GM21723 (cell line): ENCODE measurements at regions not wholly inside any gene's neighbourhood (a gene's known extent, or its start where the extent isn't known, plus 50 kb on each side); places are given as distances from the start of the nearest gene placed in this dataset.

Source experiments
- ATAC-seq: cut with Tn5 transposase; IDR thresholded peaks from one replicate; pipeline ENCODE4 v1.9.1; 2021; ENCODE audit warnings: mild to moderate bottlenecking, moderate library complexity; ENCODE audit not compliant: unreplicated experiment

- ATAC-seq: no peak
Measured at GRCh38 chr20:19923762-19924161, 93.4 kb upstream of the NAA20 start.

- no peak for ATAC-seq
Measured at GRCh38 chr20:19924255-19924654, 92.9 kb upstream of the NAA20 start.

GRCh38 chr20:19926591-19926990, 90.6 kb upstream of the NAA20 start:
- no peak for ATAC-seq

DNA sequence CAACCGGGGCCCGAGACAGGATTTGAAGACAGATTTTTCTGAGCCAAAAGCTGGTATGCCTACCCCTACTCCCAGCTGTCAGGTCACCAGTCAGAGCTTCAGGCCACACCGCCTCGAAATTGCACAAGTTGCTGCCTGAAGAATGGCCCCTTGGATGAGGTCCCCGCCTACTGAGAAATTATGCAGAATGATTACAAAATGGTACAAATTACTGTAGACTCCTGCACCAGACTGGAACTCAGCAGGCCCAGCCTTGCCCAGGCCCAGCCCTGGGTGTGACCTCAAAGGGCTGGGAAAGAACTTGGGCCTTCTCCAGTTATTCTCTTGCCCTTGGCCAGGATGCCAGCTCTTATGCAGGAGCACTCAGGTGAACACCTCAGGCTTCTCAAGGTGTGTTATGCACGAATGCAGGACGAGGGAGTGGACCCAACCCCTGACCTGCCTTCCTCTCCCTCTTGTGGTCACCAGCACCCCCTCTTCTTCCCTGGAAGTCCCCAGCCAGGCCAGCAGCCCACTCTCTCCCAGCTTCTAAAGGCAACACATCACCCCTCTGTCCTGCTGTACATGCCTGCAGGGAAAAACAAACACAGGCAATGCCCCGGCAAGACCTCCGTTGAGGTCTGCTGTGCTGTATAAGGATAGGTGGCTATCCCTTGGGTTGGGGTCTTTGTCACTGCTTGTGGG, 88.7 kb upstream of the NAA20 start:
- ATAC-seq: no peak

GRCh38 chr20:19929012-19929360, 88.2 kb upstream of the NAA20 start:
- no peak for ATAC-seq

GRCh38 chr20:19929481-19930145, 87.5 kb upstream of the NAA20 start:
- ATAC-seq: no peak

DNA sequence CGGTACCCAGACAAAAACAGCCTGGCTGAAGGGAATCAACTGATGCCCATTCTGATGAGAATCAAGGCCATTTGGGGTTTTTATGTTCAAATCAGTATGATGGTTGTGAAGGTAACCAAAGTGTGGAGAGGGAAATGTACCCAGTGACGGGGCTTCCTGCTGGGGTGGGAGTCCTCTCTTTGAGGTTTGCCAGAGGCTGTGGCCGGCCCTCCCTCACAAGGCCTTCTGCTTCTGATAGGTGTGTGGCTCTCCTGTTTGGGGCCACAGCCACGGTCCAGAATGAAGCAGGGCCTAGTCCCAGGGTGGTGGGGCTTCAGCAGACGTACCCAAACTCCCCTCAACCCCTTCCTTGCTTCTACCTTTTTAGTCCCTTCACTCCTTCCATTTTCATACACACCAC, 86.7 kb upstream of the NAA20 start:
- no peak for ATAC-seq

DNA sequence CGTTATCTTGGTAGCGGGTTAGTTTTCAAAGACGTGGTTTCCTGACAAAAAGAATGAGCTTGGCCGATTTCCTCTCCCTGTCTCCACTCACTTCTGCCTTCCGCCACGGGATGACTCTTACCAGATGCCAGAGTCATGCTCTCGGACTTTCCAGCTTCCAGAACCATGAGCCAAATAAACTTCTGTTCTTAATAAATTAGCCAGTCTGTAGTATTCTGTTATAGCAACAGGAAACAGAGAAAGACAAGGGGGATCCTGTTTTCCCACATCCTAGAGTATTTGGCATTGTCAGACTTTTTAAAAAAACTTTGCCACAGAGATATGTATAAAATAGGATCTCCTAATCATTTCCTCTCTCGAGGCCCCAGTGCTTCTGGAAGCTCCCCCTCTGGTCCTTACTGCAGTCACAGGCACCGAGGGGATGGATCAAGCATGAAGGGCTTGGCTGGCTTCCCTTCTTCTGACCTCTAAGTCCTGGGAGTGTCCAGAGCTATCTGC, 84.9 kb upstream of the NAA20 start:
- ATAC-seq: no peak

GRCh38 chr20:19934792-19935491, 82.2 kb upstream of the NAA20 start:
- ATAC-seq: no peak

GRCh38 chr20:19935842-19936241, 81.3 kb upstream of the NAA20 start:
- ATAC-seq: no peak

GRCh38 chr20:19936466-19937200, 80.5 kb upstream of the NAA20 start:
- ATAC-seq: no peak

DNA sequence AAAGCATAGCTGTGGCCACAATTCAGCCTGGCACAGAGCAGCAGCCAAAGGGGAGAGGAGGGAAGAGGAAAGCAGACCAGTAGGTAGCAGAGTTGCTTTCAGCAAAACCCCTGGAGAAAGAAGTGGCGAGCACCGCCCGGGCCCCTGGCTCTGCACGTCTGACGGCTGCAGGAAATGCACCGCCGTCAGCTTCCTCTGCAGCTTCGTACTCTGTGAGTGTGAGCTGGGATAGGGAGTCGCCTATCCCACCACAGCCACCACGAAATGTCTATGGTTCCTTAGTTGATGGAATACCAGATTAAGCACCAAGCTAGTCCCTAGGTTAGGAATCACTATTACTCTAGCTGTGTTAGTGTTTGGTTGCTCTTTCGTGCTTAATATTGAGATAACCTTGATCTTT, 79.9 kb upstream of the NAA20 start:
- ATAC-seq: peak; percentile 32

DNA sequence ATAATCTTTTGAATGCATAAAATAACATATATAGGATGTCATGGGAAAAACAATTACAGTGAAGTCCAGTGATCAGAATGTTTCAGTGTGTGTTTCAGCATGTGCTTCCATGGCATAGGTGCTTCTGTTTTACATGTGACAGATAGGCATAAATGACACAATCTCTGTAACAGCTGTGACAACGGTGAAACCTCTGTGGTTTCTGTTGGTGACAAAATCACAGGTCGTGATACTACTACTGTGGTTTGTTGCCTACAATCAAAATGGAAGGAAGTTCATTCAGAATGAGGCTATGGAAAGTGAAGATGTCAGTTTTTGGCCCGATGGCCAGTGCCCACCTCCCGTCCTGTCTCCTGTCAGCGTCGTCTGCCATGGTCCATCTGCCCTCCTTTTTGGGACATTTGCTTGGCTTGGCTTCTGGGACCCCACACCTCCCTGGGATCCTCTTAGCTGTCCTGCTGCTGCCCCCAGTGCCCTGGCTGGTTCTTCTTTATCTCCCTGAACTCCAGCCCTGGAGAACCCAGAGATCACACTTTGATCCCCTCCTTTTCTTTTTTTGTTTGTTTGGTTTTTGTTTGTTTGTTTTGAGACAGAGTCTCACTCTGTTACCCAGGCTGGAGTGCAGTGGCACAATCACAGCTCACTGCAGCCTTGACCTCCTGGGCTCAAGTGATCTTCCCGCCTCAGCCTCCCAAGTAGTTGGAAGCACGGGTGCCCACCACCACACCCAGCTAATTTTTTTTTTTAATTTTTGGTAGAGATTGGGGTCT, 79.3 kb upstream of the NAA20 start:
- peak; percentile 77 for ATAC-seq

GRCh38 chr20:19938421-19939090, 78.6 kb upstream of the NAA20 start:
- ATAC-seq: no peak

- ATAC-seq: no peak
Measured at GRCh38 chr20:19940988-19941460, 76.1 kb upstream of the NAA20 start.

DNA sequence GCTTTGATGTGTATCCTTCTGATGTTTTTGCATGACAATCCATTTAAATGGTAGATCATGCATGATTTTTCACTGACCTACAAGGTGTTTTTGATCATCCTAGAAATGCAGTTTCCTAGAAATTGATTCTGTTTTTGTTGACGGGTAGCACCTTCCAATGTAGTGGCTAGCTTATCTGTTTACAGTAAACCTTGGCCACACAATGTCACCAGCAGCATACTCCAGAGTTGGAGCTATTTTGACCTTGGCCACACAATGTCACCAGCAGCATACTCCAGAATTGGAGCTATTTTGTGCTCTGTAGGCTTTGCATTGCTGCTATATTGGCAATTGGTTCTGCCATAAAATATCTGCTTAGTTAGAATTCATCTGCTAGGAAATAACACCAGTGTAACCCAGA, 74.6 kb upstream of the NAA20 start:
- no peak for ATAC-seq

GRCh38 chr20:19943061-19943521, 74.1 kb upstream of the NAA20 start:
- ATAC-seq: no peak

- ATAC-seq: peak; percentile 62
Measured at GRCh38 chr20:19944772-19945459, 72.2 kb upstream of the NAA20 start.
